Osteoblast (primary cell): ENCODE measurements at regions not wholly inside any gene's neighbourhood (a gene's known extent, or its start where the extent isn't known, plus 50 kb on each side); places are given as distances from the start of the nearest gene placed in this dataset.
"Not testable (repeated sequence)": the region's sequence is repeated elsewhere in the genome, so short reads cannot be mapped to it uniquely, and the experiment has no call there.

Source experiments
- DNase-seq: peaks from one replicate; pipeline ENCODE4 v3.0.0; 2011; ENCODE audit warnings: low spot score, mixed read lengths; ENCODE audit not compliant: insufficient read length; ENCODE audit errors: missing footprints
- H2AFZ ChIP-seq: 2 replicates; pipeline ENCODE4 v1.6.0; 2011; ENCODE audit warnings: mild to moderate bottlenecking, low read length
- H3K27ac ChIP-seq: 2 replicates; pipeline ENCODE4 v1.5.1; 2011; ENCODE audit warnings: mild to moderate bottlenecking, low read depth, low read length, moderate library complexity
- H3K27me3 ChIP-seq: 2 replicates; pipeline ENCODE4 v1.6.0; 2012; ENCODE audit warnings: mild to moderate bottlenecking, control low read depth, inconsistent platforms, low read length, moderate library complexity; ENCODE audit not compliant: insufficient read depth
- H3K36me3 ChIP-seq: 2 replicates; pipeline ENCODE4 v1.5.1; 2011; ENCODE audit warnings: mild to moderate bottlenecking, low read length, control low read depth, moderate library complexity; ENCODE audit not compliant: insufficient read depth
- H3K4me1 ChIP-seq: 2 replicates; pipeline ENCODE4 v1.5.1; 2011; ENCODE audit warnings: mild to moderate bottlenecking, low read length, control low read depth, moderate library complexity; ENCODE audit not compliant: insufficient read depth
- H3K4me2 ChIP-seq: 2 replicates; pipeline ENCODE4 v1.6.0; 2011; ENCODE audit warnings: mild to moderate bottlenecking, low read length; ENCODE audit not compliant: insufficient read depth
- H3K4me3 ChIP-seq: fragments of 200-600 bp; sonication (generic); 3 replicates; pipeline ENCODE4 v1.5.1; 2012; ENCODE audit warnings: mild to moderate bottlenecking, low read length, inconsistent platforms; ENCODE audit not compliant: insufficient read depth
- H3K79me2 ChIP-seq: 2 replicates; pipeline ENCODE4 v1.6.0; 2012; ENCODE audit warnings: mild to moderate bottlenecking, low read length, control low read depth, inconsistent platforms; ENCODE audit not compliant: insufficient read depth
- H3K9me3 ChIP-seq: 2 replicates; pipeline ENCODE4 v1.5.1; 2011; ENCODE audit warnings: low read depth, low read length, control low read depth
- H4K20me1 ChIP-seq: 2 replicates; pipeline ENCODE4 v1.6.0; 2012; ENCODE audit warnings: mild to moderate bottlenecking, low read length, control low read depth; ENCODE audit not compliant: insufficient read depth
- CTCF ChIP-seq: IDR thresholded peaks from 2 replicates; pipeline ENCODE4 v1.5.1; 2011; ENCODE audit warnings: mild to moderate bottlenecking, low read depth, low read length, moderate library complexity; ENCODE audit errors: extremely low read depth

DNA sequence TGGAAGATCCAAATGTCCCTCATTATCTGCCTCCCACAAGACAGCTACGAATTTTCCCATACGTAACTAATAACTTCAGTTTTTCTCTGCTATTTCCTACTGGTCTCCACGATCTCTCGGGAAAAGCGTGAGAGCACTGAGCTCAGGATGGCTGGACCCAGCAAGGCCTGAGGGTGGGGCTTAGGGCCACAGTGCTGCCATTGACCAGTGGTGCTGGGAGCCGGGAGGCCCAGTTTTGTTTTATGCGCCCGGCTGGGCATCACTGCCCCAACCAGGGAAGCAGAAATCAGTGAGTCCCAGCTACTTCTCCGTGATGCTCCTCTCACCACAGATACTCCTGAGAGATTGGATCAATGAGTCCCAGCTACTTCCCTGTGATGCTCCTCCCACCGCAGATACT lies 238.4 kb downstream of the LY86 start:
- no peak for DNase-seq
- Histone ChIP-seq H3K4me1 (no peaks in the 10 kb centered on the region), H3K36me3 (no peaks in the 10 kb centered on the region), H3K79me2 (no peaks in the 10 kb centered on the region), H3K9me3 (no peaks in the 10 kb centered on the region), H2AFZ (peak overlapping the region; percentile 56), H3K4me2 (peak overlapping the region; percentile 57), H3K27ac (no peak overlapping the region), H4K20me1 (no peaks in the 10 kb centered on the region), H3K4me3 (no peak overlapping the region), H3K27me3 (peaks cover 1% of the 10 kb centered on the region)
- TF ChIP-seq CTCF, result no peak

DNA sequence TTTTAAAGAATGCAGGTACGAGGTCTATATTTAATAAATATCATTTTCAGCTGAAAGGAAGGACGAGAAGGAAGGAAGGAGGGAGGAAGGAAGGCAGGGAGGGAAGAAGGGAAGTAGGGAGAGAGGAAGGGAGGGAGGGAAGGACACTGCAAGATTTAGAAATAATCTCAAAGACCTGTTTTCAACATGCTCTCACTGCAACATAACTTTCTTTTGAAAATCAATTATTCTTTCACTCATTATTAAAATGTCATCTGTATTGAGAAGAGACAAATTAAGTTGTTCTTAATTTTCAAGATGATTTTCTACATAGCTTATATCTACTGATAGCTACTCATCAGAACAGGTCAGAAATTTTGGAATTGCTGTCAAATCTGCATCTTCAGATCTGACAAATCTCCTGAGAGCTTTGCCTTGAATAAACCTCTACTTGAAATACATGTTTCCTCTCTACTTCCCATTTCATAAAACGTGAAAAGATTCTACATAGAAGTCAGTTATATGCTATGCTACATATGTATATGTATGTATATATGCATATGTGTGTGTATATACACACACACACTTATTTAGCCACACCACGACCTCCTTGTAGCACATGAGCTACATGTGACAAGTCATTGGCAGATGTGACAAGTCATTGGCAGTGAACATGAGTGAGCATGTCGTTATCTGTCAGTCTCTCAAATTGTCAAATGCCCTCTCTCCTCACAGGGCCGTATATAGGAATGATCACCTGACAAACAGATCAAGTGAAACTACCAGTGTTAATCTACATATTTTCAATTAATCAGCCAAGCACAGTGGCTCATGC lies 241.6 kb downstream of the LY86 start:
- DNase-seq, result no peak
- no peaks in the 10 kb centered on the region for H3K9me3 ChIP-seq
- H3K4me1 ChIP-seq, result no peaks in the 10 kb centered on the region

DNA sequence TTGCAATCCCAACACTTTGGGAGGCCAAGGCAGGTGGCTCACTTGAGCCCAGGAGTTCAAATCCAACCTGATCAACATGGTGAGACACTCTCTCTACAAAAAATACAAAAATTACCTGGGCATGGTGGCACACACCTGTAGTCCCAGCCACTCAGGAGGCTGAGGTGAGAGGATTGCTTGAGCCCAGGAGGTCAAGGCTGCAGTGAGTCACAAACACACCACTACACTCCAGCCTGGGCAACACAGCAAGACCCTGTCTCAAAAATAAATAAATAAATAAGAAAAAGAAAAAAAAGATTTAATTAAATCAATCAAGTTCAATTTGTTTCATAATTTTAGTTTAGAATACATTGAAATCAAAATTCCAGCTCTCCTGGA lies 242.2 kb downstream of the LY86 start:
- H2AFZ ChIP-seq, H3K27me3 ChIP-seq, H3K79me2 ChIP-seq, H3K36me3 ChIP-seq, H4K20me1 ChIP-seq, H3K27ac ChIP-seq, H3K9me3 ChIP-seq, H3K4me3 ChIP-seq, DNase-seq, H3K4me2 ChIP-seq, H3K4me1 ChIP-seq: not testable (repeated sequence)

More for the DNA sequence above, 241.6 kb downstream of the LY86 start:
- H3K4me3 ChIP-seq, result no peak overlapping the region
- no peaks in the 10 kb centered on the region for H3K36me3 ChIP-seq
- no peak overlapping the region for H3K27ac ChIP-seq
- no peak for TF ChIP-seq CTCF
- H3K4me2 ChIP-seq, result no peak overlapping the region
- no peaks in the 10 kb centered on the region for H3K79me2 ChIP-seq
- no peaks in the 10 kb centered on the region for H4K20me1 ChIP-seq
- no peak overlapping the region for H2AFZ ChIP-seq
- peaks cover 3% of the 10 kb centered on the region for H3K27me3 ChIP-seq

DNA sequence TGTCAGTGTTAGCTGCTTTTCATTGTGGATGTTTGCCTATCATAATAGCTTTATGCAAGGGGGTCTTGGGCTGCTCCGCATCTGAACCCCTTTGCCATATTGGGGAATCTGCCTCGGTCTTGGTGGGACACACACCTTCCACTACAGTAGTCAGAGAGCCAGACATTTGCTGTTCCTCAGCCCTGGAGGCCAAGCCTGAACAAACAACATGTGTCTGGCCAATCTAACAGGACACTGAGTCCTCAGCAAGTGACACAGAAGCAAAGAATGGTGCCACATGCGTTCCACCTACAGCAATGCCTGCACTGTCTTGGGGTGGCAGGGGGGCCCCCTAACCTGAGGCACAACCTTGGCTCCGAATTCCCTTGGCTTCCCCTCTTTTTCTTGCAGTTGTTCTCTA lies 243.9 kb downstream of the LY86 start:
- H4K20me1 ChIP-seq, result no peaks in the 10 kb centered on the region
- no peaks in the 10 kb centered on the region for H3K9me3 ChIP-seq
- no peaks in the 10 kb centered on the region for H3K4me1 ChIP-seq
- no peak for DNase-seq
- TF ChIP-seq CTCF, result no peak
- no peak overlapping the region for H3K4me3 ChIP-seq
- H2AFZ ChIP-seq, result no peak overlapping the region
- no peaks in the 10 kb centered on the region for H3K79me2 ChIP-seq
- H3K27me3 ChIP-seq, result peaks cover 3% of the 10 kb centered on the region
- H3K27ac ChIP-seq, result no peak overlapping the region
- no peak overlapping the region for H3K4me2 ChIP-seq
- H3K36me3 ChIP-seq, result no peaks in the 10 kb centered on the region
